ENCODE measurements at regions not wholly inside any gene's neighbourhood (a gene's known extent, or its start where the extent isn't known, plus 50 kb on each side); places are given as distances from the start of the nearest gene placed in this dataset.

DNA sequence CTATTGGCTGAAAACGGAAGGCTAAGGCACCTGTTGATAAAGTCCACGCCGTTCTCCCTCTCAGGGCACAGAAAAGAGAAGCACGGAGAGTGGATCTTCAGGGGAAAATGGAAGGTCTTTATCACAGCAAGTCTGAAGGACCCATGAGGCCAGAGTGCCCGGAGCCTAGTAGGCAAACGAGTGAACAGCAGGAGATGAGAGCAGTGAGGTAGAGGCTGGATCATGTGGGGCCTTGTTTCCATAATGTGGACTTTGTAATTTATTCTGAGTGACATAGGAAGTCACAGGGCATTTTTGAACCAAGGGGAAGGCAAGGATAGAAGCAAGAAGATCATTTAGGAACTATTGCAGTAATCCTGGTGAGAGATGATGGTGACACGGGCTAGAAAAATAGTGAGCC is 287.2 kb upstream of the NRIP1 start:
- TF ChIP-seq, protein P1, sequence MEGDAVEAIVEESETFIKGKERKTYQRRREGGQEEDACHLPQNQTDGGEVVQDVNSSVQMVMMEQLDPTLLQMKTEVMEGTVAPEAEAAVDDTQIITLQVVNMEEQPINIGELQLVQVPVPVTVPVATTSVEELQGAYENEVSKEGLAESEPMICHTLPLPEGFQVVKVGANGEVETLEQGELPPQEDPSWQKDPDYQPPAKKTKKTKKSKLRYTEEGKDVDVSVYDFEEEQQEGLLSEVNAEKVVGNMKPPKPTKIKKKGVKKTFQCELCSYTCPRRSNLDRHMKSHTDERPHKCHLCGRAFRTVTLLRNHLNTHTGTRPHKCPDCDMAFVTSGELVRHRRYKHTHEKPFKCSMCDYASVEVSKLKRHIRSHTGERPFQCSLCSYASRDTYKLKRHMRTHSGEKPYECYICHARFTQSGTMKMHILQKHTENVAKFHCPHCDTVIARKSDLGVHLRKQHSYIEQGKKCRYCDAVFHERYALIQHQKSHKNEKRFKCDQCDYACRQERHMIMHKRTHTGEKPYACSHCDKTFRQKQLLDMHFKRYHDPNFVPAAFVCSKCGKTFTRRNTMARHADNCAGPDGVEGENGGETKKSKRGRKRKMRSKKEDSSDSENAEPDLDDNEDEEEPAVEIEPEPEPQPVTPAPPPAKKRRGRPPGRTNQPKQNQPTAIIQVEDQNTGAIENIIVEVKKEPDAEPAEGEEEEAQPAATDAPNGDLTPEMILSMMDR (conservative IDR thresholded peaks at IDR 0.05 in 1 of 2, IDR thresholded peaks at IDR 0.05 in 1 of 2; ENCODE audit: extremely low read depth in 1 of 2, insufficient read depth in 1 of 2, low read depth in 1 of 2, low read length in 2 of 2): no peak
- TF ChIP-seq EZH2 (IDR thresholded peaks at IDR 0.05; ENCODE audit: borderline replicate concordance, low read length): no peak
